Endodermal cell (in vitro differentiated cells): ENCODE measurements at regions not wholly inside any gene's neighbourhood (a gene's known extent, or its start where the extent isn't known, plus 50 kb on each side); places are given as distances from the start of the nearest gene placed in this dataset.

Experiments used
- DNase-seq: peaks from one replicate; pipeline ENCODE4 v3.0.0-alpha.2; 2017
- H3K27ac ChIP-seq: 2 replicates; pipeline ENCODE4 v1.5.1; 2013; ENCODE audit warnings: mild to moderate bottlenecking, low read depth, low read length, moderate library complexity
- H3K27me3 ChIP-seq: 2 replicates; pipeline ENCODE4 v1.6.1; 2013; ENCODE audit warnings: mild to moderate bottlenecking, low read length, moderate library complexity; ENCODE audit not compliant: insufficient read depth, control insufficient read depth, poor library complexity, severe bottlenecking
- H3K36me3 ChIP-seq: 2 replicates; pipeline ENCODE4 v1.7.0; 2013; ENCODE audit warnings: mild to moderate bottlenecking, low read length, moderate library complexity; ENCODE audit not compliant: control insufficient read depth, insufficient read depth
- H3K4me1 ChIP-seq: one replicate; pipeline ENCODE4 v1.7.0; 2013; ENCODE audit warnings: low read length; ENCODE audit not compliant: control insufficient read depth, insufficient read depth
- H3K4me3 ChIP-seq: 2 replicates; pipeline ENCODE4 v1.5.1; 2013; ENCODE audit warnings: mild to moderate bottlenecking, low read length, moderate library complexity
- H3K9ac ChIP-seq: 2 replicates; pipeline ENCODE4 v1.6.1; 2013; ENCODE audit warnings: mild to moderate bottlenecking, low read length, moderate library complexity; ENCODE audit not compliant: poor library complexity, severe bottlenecking; ENCODE audit errors: extremely low read depth
- H3K9me3 ChIP-seq: 2 replicates; pipeline ENCODE4 v1.6.1; 2013; ENCODE audit warnings: mild to moderate bottlenecking, low read length, moderate library complexity; ENCODE audit not compliant: control insufficient read depth
- H3K27ac Mint-ChIP-seq: 2 replicates; pipeline ENCODE4 v1.8.0; 2020; ENCODE audit warnings: mixed read lengths
- H3K27me3 Mint-ChIP-seq: 2 replicates; pipeline ENCODE4 v1.8.0; 2021; ENCODE audit warnings: mild to moderate bottlenecking, mixed read lengths; ENCODE audit not compliant: insufficient read depth
- H3K36me3 Mint-ChIP-seq: 2 replicates; pipeline ENCODE4 v1.8.0; 2020; ENCODE audit warnings: low read depth, mixed read lengths
- H3K4me1 Mint-ChIP-seq: 2 replicates; pipeline ENCODE4 v1.8.0; 2020; ENCODE audit warnings: mixed read lengths
- H3K4me3 Mint-ChIP-seq: 2 replicates; pipeline ENCODE4 v1.8.0; 2020; ENCODE audit warnings: mild to moderate bottlenecking, moderate library complexity, mixed read lengths
- H3K9me3 Mint-ChIP-seq: 2 replicates; pipeline ENCODE4 v1.8.0; 2020; ENCODE audit warnings: mild to moderate bottlenecking, mixed read lengths
- CTCF ChIP-seq: fragments of 200-600 bp; sonication (generic); conservative IDR thresholded peaks from 2 replicates; pipeline ENCODE4 v1.5.0; 2021; ENCODE audit warnings: antibody characterized with exemption, mild to moderate bottlenecking
- WGBS, 2 experiments: methylation state at CpG; one replicate each; pipeline versions ENCODE4 v1.1.5 to v1.1.7; 2013; ENCODE audit warnings: missing lambda C conversion rate in 2 of 2, mixed read lengths in 1 of 2; ENCODE audit not compliant: insufficient coverage in 1 of 2, insufficient read length in 1 of 2; 5-methylcytosine and 5-hydroxymethylcytosine counted together

- Mint-ChIP-seq H3K4me3 (peak overlapping the region; percentile 85), H3K4me1 (peaks cover 19% of the 10 kb centered on the region), H3K9me3 (no peaks in the 10 kb centered on the region), H3K27me3 (peaks cover 43% of the 10 kb centered on the region), H3K36me3 (no peaks in the 10 kb centered on the region), H3K27ac (peak overlapping the region; percentile 76)
- peak overlapping the region; percentile 73 for H3K27ac ChIP-seq
- H3K36me3 ChIP-seq = no peaks in the 10 kb centered on the region
- peak overlapping the region; percentile 30 for H3K9ac ChIP-seq
- no peaks in the 10 kb centered on the region for H3K9me3 ChIP-seq
- WGBS, 2 experiments = 0% methylated on average over 18 to 75 of the region's 81 CpGs
- H3K4me3 ChIP-seq = peak overlapping the region; percentile 90
- DNase-seq = peak; percentile 93
- H3K27me3 ChIP-seq = peaks cover 24% of the 10 kb centered on the region
- TF ChIP-seq CTCF = no peak
- no peaks in the 10 kb centered on the region for H3K4me1 ChIP-seq
Measured at GRCh38 chr12:67068761-67069450, 200.3 kb upstream of the CAND1 start.

- Mint-ChIP-seq H3K4me1 (peaks cover 19% of the 10 kb centered on the region), H3K9me3 (no peaks in the 10 kb centered on the region), H3K4me3 (peak overlapping the region; percentile 85), H3K27me3 (peaks cover 43% of the 10 kb centered on the region), H3K36me3 (no peaks in the 10 kb centered on the region), H3K27ac (peak overlapping the region; percentile 88)
- H3K27me3 ChIP-seq = peaks cover 24% of the 10 kb centered on the region
- H3K27ac ChIP-seq = peak overlapping the region; percentile 53
- H3K4me1 ChIP-seq = no peaks in the 10 kb centered on the region
- peak; percentile 93 for DNase-seq
- peak overlapping the region; percentile 90 for H3K4me3 ChIP-seq
- H3K36me3 ChIP-seq = no peaks in the 10 kb centered on the region
- H3K9me3 ChIP-seq = no peaks in the 10 kb centered on the region
- H3K9ac ChIP-seq = peak overlapping the region; percentile 39
- TF ChIP-seq CTCF = peak; percentile 43
- 0 to 1% methylated on average over 20 to 68 of the region's 68 CpGs for WGBS, 2 experiments
Measured at GRCh38 chr12:67069451-67070306, 199.5 kb upstream of the CAND1 start.

- WGBS, 2 experiments = 68 to 70% methylated on average over 5 to 6 of the region's 6 CpGs
- Histone ChIP-seq H3K4me3 (peak overlapping the region; percentile 90), H3K9ac (no peak overlapping the region), H3K27me3 (peaks cover 24% of the 10 kb centered on the region), H3K9me3 (no peaks in the 10 kb centered on the region), H3K36me3 (no peaks in the 10 kb centered on the region), H3K4me1 (no peaks in the 10 kb centered on the region), H3K27ac (no peak overlapping the region)
- no peak for DNase-seq
- Mint-ChIP-seq H3K4me1 (peaks cover 19% of the 10 kb centered on the region), H3K4me3 (peak overlapping the region; percentile 85), H3K36me3 (no peaks in the 10 kb centered on the region), H3K27ac (no peak overlapping the region), H3K27me3 (peaks cover 43% of the 10 kb centered on the region), H3K9me3 (no peaks in the 10 kb centered on the region)
- TF ChIP-seq CTCF = no peak
Measured at GRCh38 chr12:67070307-67070600, 198.9 kb upstream of the CAND1 start.
